DOHH2 (cell line): ENCODE measurements at regions not wholly inside any gene's neighbourhood (a gene's known extent, or its start where the extent isn't known, plus 50 kb on each side); places are given as distances from the start of the nearest gene placed in this dataset.

Experiments used
- H3F3A ChIP-seq: fragments of 200-600 bp; sonication (generic), shearing (Covaris generic); 2 replicates; pipeline ENCODE4 v1.6.0; 2016; ENCODE audit warnings: antibody characterized with exemption, mild to moderate bottlenecking; ENCODE audit not compliant: control insufficient read depth, insufficient read depth
- H3K27ac ChIP-seq: fragments of 200-600 bp; sonication (generic); 2 replicates; pipeline ENCODE4 v1.5.1; 2014; ENCODE audit warnings: low read depth, mild to moderate bottlenecking, low read length, moderate library complexity
- H3K27me3 ChIP-seq: fragments of 200-600 bp; sonication (generic); 2 replicates; pipeline ENCODE4 v1.6.1; 2014; ENCODE audit warnings: mild to moderate bottlenecking, low read length, mixed read lengths; ENCODE audit not compliant: control insufficient read depth
- H3K36me3 ChIP-seq: fragments of 200-600 bp; sonication (generic); 2 replicates; pipeline ENCODE4 v1.6.1; 2014; ENCODE audit warnings: mild to moderate bottlenecking, low read length, moderate library complexity, mixed read lengths; ENCODE audit not compliant: control insufficient read depth
- H3K4me1 ChIP-seq: fragments of 200-600 bp; sonication (generic); 2 replicates; pipeline ENCODE4 v1.6.1; 2014; ENCODE audit warnings: mild to moderate bottlenecking, low read length, mixed read lengths; ENCODE audit not compliant: control insufficient read depth
- H3K4me2 ChIP-seq: fragments of 200-600 bp; sonication (generic); 2 replicates; pipeline ENCODE4 v1.6.0; 2014; ENCODE audit warnings: mild to moderate bottlenecking, low read length, moderate library complexity
- H3K4me3 ChIP-seq: fragments of 200-600 bp; sonication (generic); 2 replicates; pipeline ENCODE4 v1.5.1; 2014; ENCODE audit warnings: mild to moderate bottlenecking, low read length, mixed read lengths
- H3K79me2 ChIP-seq: fragments of 200-600 bp; sonication (generic); 2 replicates; pipeline ENCODE4 v1.6.1; 2014; ENCODE audit warnings: mild to moderate bottlenecking, low read length, mixed read lengths; ENCODE audit not compliant: control insufficient read depth
- H3K9me2 ChIP-seq: fragments of 200-600 bp; sonication (generic); replicated peaks from 2 replicates; pipeline ENCODE4 v1.6.1; 2014; ENCODE audit warnings: mild to moderate bottlenecking, low read length, mixed read lengths; ENCODE audit not compliant: control insufficient read depth
- H3K9me3 ChIP-seq: fragments of 200-600 bp; sonication (generic); 2 replicates; pipeline ENCODE4 v1.6.1; 2014; ENCODE audit warnings: antibody characterized with exemption, low read length, mixed read lengths; ENCODE audit not compliant: control insufficient read depth, insufficient read depth
- H4K20me1 ChIP-seq: fragments of 200-600 bp; sonication (generic); 2 replicates; pipeline ENCODE4 v1.6.0; 2014; ENCODE audit warnings: low read depth, mild to moderate bottlenecking, antibody characterized with exemption, low read length, moderate library complexity; ENCODE audit not compliant: control insufficient read depth, insufficient read depth
- EZH2phosphoT487 ChIP-seq: fragments of 200-600 bp; sonication (generic); IDR thresholded peaks from 2 replicates; pipeline ENCODE4 v1.6.1; 2017; ENCODE audit warnings: borderline replicate concordance, mild to moderate bottlenecking, antibody characterized with exemption, low read length, moderate library complexity, mixed read lengths
- TF ChIP-seq, protein P1 (sequence below): fragments of 200-600 bp; sonication (generic); IDR thresholded peaks from one replicate; pipeline ENCODE4 v1.5.1; 2014; ENCODE audit warnings: antibody characterized with exemption, mild to moderate bottlenecking, low read depth, low read length; ENCODE audit not compliant: poor library complexity, severe bottlenecking

DNA sequence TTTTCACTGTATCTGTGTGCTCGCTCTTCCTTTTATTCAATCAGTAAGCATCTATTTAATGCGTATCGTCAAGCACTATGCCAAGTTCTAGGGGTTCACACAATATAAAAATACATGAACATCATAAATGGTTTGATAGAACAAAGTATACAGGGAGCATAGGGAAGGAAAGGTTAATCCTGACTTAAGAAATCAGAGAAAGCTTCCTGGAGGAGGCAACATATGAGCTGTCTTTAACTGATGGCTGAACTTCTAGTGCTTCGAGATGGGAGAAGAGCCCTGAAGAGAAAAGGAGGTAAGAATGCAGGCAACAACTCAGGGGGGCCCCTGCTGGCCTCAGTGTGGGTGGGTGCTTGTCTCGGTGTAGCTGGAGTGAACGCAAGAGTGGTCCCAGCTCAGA is 63.6 kb upstream of the GALNT2 start:
- no peaks in the 10 kb centered on the region for H3K36me3 ChIP-seq
- no peaks in the 10 kb centered on the region for H3F3A ChIP-seq
- peaks cover 6% of the 10 kb centered on the region for H3K27me3 ChIP-seq
- no peaks in the 10 kb centered on the region for H3K4me1 ChIP-seq
- no peaks in the 10 kb centered on the region for H3K9me3 ChIP-seq
- no peaks in the 10 kb centered on the region for H3K79me2 ChIP-seq
- H3K27ac ChIP-seq: no peak overlapping the region
- H4K20me1 ChIP-seq: no peaks in the 10 kb centered on the region
- no peak for TF ChIP-seq EZH2phosphoT487
- TF ChIP-seq, protein P1, sequence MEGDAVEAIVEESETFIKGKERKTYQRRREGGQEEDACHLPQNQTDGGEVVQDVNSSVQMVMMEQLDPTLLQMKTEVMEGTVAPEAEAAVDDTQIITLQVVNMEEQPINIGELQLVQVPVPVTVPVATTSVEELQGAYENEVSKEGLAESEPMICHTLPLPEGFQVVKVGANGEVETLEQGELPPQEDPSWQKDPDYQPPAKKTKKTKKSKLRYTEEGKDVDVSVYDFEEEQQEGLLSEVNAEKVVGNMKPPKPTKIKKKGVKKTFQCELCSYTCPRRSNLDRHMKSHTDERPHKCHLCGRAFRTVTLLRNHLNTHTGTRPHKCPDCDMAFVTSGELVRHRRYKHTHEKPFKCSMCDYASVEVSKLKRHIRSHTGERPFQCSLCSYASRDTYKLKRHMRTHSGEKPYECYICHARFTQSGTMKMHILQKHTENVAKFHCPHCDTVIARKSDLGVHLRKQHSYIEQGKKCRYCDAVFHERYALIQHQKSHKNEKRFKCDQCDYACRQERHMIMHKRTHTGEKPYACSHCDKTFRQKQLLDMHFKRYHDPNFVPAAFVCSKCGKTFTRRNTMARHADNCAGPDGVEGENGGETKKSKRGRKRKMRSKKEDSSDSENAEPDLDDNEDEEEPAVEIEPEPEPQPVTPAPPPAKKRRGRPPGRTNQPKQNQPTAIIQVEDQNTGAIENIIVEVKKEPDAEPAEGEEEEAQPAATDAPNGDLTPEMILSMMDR: no peak
- no peak overlapping the region for H3K4me3 ChIP-seq
- no peaks in the 10 kb centered on the region for H3K9me2 ChIP-seq
- no peak overlapping the region for H3K4me2 ChIP-seq

DNA sequence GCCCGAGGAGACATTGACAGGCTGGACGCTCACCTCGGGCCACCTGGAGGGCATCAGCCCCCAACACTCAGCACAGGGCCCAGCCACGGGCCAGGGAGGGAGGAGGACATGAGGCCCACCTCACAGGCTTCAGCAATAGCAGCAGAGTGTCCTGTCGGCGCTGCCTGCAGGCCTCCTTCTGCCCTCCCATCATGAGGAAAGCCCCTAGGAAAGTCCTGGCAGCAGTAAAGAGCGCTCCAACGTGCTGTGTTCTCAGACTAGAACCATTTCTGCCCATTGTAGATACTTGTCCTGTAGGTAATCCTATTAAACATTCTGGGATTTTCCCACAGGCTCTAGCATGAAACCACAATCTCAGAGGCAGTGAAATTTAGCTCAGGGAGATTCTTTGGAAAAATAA is 62.0 kb upstream of the GALNT2 start:
- TF ChIP-seq, protein P1: no peak
- no peak for TF ChIP-seq EZH2phosphoT487
- H3K4me3 ChIP-seq: no peak overlapping the region
- H3K9me2 ChIP-seq: no peaks in the 10 kb centered on the region
- no peak overlapping the region for H3K27ac ChIP-seq
- no peaks in the 10 kb centered on the region for H3K79me2 ChIP-seq
- H3K4me2 ChIP-seq: no peak overlapping the region
- no peaks in the 10 kb centered on the region for H3F3A ChIP-seq
- peaks cover 6% of the 10 kb centered on the region for H3K27me3 ChIP-seq
- no peaks in the 10 kb centered on the region for H3K4me1 ChIP-seq
- H4K20me1 ChIP-seq: no peaks in the 10 kb centered on the region
- no peaks in the 10 kb centered on the region for H3K36me3 ChIP-seq
- H3K9me3 ChIP-seq: no peaks in the 10 kb centered on the region

DNA sequence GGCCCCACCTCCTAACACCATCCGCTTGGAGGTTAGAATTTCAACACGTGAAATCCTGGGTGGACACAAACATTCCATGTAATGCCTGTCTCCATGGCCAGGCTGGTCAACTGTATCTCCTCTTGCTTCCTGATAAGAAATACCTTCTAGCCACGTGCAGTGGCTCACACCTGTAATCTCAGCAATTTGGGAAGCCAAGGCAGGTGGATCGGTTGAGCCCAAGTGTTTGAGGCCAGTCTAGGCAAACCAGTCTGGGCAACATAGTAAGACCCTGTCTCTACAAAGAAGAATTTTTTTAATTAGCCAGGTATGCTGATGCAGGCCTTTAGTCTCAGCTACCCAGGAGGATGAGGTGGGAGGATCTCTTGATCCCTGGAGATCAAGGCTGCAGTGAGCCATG is 58.3 kb upstream of the GALNT2 start:
- H3K27me3 ChIP-seq: peaks cover 13% of the 10 kb centered on the region
- H3K4me3 ChIP-seq: no peak overlapping the region
- H3K4me1 ChIP-seq: no peaks in the 10 kb centered on the region
- no peaks in the 10 kb centered on the region for H4K20me1 ChIP-seq
- no peaks in the 10 kb centered on the region for H3K79me2 ChIP-seq
- H3K9me3 ChIP-seq: no peaks in the 10 kb centered on the region
- H3K27ac ChIP-seq: no peak overlapping the region
- no peaks in the 10 kb centered on the region for H3K36me3 ChIP-seq
- TF ChIP-seq EZH2phosphoT487: no peak
- TF ChIP-seq, protein P1: no peak
- H3K4me2 ChIP-seq: no peak overlapping the region
- H3F3A ChIP-seq: no peaks in the 10 kb centered on the region
- no peaks in the 10 kb centered on the region for H3K9me2 ChIP-seq
